ENCODE measurements at regions not wholly inside any gene's neighbourhood (a gene's known extent, or its start where the extent isn't known, plus 50 kb on each side); places are given as distances from the start of the nearest gene placed in this dataset.

DNA sequence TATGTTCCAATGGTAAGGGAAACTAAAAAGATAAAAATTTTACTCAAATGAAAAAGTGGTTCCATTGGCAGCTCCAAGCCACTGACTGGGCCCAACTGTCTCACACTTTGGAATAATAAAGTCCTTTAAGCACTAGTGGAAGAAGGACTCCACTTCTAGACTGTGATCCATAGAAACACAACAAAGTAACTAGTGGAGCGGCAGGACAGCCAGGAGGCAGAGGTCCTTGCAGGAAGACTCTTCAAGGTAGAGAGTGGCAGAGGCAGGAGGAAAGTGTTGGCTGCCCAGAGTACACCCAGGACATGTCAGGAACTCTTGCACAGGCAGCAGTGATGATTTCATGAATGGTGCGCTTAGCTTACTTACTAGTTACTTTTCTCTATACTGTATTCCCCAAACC, 65.0 kb upstream of the CCN6 start:
- Histone ChIP-seq H3K4me2 (ENCODE audit: low read length) (no peak overlapping the region), H3F3A (ENCODE audit: insufficient read depth, low read length, poor library complexity, severe bottlenecking) (no peaks in the 10 kb centered on the region), H3K4me3 (ENCODE audit: low read length) (no peak overlapping the region), H3K36me3 (ENCODE audit: insufficient read depth, low read length) (no peaks in the 10 kb centered on the region), H3K9me2 (ENCODE audit: insufficient read depth, low read length) (no peaks in the 10 kb centered on the region), H3K27ac (ENCODE audit: low read length) (no peak overlapping the region), H3K79me2 (replicated peaks; ENCODE audit: insufficient read depth, low read length) (no peaks in the 10 kb centered on the region), H3K9ac (ENCODE audit: low read length) (no peak overlapping the region), H4K20me1 (ENCODE audit: insufficient read depth) (no peaks in the 10 kb centered on the region), H3K9me3 (ENCODE audit: low read length) (no peaks in the 10 kb centered on the region), H3K27me3 (ENCODE audit: insufficient read depth, low read depth, low read length) (no peaks in the 10 kb centered on the region), H2AFZ (ENCODE audit: low read depth, low read length) (no peak overlapping the region)
- no peak for TF ChIP-seq POLR2AphosphoS5 (IDR thresholded peaks at IDR 0.05)
- no peak for TF ChIP-seq RAD21 (conservative IDR thresholded peaks at IDR 0.05)
- TF ChIP-seq CTCF (IDR thresholded peaks at IDR 0.05; ENCODE audit: poor library complexity, severe bottlenecking), result no peak
- no peak for TF ChIP-seq EZH2 (IDR thresholded peaks at IDR 0.05; ENCODE audit: borderline replicate concordance, insufficient read depth, low read length, poor library complexity, severe bottlenecking)
- no peak for TF ChIP-seq EP300 (conservative IDR thresholded peaks at IDR 0.05; ENCODE audit: poor library complexity, severe bottlenecking)
- TF ChIP-seq TAF1 (IDR thresholded peaks at IDR 0.05; ENCODE audit: low read depth), result no peak
- no peak for TF ChIP-seq MXI1 (conservative IDR thresholded peaks at IDR 0.05; ENCODE audit: poor library complexity, severe bottlenecking)
- TF ChIP-seq, protein P1, sequence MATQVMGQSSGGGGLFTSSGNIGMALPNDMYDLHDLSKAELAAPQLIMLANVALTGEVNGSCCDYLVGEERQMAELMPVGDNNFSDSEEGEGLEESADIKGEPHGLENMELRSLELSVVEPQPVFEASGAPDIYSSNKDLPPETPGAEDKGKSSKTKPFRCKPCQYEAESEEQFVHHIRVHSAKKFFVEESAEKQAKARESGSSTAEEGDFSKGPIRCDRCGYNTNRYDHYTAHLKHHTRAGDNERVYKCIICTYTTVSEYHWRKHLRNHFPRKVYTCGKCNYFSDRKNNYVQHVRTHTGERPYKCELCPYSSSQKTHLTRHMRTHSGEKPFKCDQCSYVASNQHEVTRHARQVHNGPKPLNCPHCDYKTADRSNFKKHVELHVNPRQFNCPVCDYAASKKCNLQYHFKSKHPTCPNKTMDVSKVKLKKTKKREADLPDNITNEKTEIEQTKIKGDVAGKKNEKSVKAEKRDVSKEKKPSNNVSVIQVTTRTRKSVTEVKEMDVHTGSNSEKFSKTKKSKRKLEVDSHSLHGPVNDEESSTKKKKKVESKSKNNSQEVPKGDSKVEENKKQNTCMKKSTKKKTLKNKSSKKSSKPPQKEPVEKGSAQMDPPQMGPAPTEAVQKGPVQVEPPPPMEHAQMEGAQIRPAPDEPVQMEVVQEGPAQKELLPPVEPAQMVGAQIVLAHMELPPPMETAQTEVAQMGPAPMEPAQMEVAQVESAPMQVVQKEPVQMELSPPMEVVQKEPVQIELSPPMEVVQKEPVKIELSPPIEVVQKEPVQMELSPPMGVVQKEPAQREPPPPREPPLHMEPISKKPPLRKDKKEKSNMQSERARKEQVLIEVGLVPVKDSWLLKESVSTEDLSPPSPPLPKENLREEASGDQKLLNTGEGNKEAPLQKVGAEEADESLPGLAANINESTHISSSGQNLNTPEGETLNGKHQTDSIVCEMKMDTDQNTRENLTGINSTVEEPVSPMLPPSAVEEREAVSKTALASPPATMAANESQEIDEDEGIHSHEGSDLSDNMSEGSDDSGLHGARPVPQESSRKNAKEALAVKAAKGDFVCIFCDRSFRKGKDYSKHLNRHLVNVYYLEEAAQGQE (IDR thresholded peaks at IDR 0.05; ENCODE audit: borderline replicate concordance), result no peak
- TF ChIP-seq SMC3 (conservative IDR thresholded peaks at IDR 0.05; ENCODE audit: poor library complexity), result no peak

- no peak for TF ChIP-seq TAF1 (IDR thresholded peaks at IDR 0.05; ENCODE audit: low read depth)
- no peak for TF ChIP-seq POLR2AphosphoS5 (IDR thresholded peaks at IDR 0.05)
- no peak for TF ChIP-seq MXI1 (conservative IDR thresholded peaks at IDR 0.05; ENCODE audit: poor library complexity, severe bottlenecking)
- TF ChIP-seq SMC3 (conservative IDR thresholded peaks at IDR 0.05; ENCODE audit: poor library complexity), result no peak
- no peak for TF ChIP-seq EP300 (conservative IDR thresholded peaks at IDR 0.05; ENCODE audit: poor library complexity, severe bottlenecking)
- TF ChIP-seq, protein P1 (IDR thresholded peaks at IDR 0.05; ENCODE audit: borderline replicate concordance), result no peak
- TF ChIP-seq RAD21 (conservative IDR thresholded peaks at IDR 0.05), result no peak
- no peak for TF ChIP-seq EZH2 (IDR thresholded peaks at IDR 0.05; ENCODE audit: borderline replicate concordance, insufficient read depth, low read length, poor library complexity, severe bottlenecking)
- no peak for TF ChIP-seq CTCF (IDR thresholded peaks at IDR 0.05; ENCODE audit: poor library complexity, severe bottlenecking)
- H4K20me1 ChIP-seq (ENCODE audit: insufficient read depth), result no peaks in the 10 kb centered on the region
Observed at GRCh38 chr6:111989743-111990142, 64.2 kb upstream of the CCN6 start.

More at GRCh38 chr6:111989743-111990142, 64.2 kb upstream of the CCN6 start:
- Histone ChIP-seq H3K9me2 (ENCODE audit: insufficient read depth, low read length) (no peaks in the 10 kb centered on the region), H3K9me3 (ENCODE audit: low read length) (no peaks in the 10 kb centered on the region), H3F3A (ENCODE audit: insufficient read depth, low read length, poor library complexity, severe bottlenecking) (no peaks in the 10 kb centered on the region), H3K79me2 (replicated peaks; ENCODE audit: insufficient read depth, low read length) (no peaks in the 10 kb centered on the region), H3K4me3 (ENCODE audit: low read length) (no peak overlapping the region), H3K9ac (ENCODE audit: low read length) (no peak overlapping the region), H3K36me3 (ENCODE audit: insufficient read depth, low read length) (no peaks in the 10 kb centered on the region), H3K27me3 (ENCODE audit: insufficient read depth, low read depth, low read length) (no peaks in the 10 kb centered on the region), H3K4me2 (ENCODE audit: low read length) (no peak overlapping the region), H2AFZ (ENCODE audit: low read depth, low read length) (no peak overlapping the region), H3K27ac (ENCODE audit: low read length) (no peak overlapping the region)
